ENCODE measurements at regions not wholly inside any gene's neighbourhood (a gene's known extent, or its start where the extent isn't known, plus 50 kb on each side); places are given as distances from the start of the nearest gene placed in this dataset.
A peak's percentile ranks its signal among the peaks of the same experiment; 100 is the strongest.
"Not testable (repeated sequence)": the region's sequence is repeated elsewhere in the genome, so short reads cannot be mapped to it uniquely, and the experiment has no call there.

DNA sequence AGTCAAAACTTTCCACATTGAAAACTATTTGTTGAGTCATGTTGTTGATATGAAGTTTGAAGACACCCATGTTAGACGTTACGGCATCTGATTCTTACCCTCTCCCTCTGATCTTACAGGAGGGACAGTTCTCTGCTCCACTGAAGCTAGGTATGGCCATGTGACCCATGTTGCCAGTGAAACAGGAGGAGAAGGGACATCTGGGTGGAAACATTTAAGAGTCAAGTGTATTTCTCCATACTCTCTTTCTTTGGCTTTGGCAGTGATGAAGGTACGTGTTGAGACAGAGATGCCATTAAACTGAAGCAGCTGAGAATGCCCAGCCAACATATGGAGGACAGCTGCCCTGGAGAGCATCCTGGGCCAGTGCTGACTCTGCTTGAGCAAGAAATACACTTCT is 198.4 kb upstream of the PTGFR start:
- DNase-seq (ENCODE audit: low spot score) = no peak

DNA sequence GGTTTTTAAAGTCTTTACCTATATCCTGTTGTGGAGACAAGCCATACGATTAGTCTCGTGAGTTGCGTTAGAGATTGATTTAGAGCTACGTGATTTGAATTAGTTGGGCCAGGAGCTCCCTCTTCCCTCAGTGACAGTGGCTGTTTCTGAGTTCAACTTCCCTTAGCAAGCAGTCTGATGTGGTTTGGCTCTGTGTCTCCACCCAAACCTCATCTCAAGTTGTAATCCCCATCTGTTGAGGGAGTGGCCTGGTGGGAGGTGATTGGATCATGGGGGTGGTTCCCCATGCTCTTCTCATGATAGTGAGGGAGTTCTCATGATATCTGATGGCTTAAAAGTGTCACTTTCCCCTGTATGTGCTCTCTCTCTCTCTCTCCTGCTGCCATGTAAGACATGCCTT is 192.9 kb upstream of the PTGFR start:
- no peak for DNase-seq (ENCODE audit: low spot score)

GRCh38 chr1:78298349-78298748 is 192.4 kb upstream of the PTGFR start:
- no peak for DNase-seq (ENCODE audit: low spot score)

DNA sequence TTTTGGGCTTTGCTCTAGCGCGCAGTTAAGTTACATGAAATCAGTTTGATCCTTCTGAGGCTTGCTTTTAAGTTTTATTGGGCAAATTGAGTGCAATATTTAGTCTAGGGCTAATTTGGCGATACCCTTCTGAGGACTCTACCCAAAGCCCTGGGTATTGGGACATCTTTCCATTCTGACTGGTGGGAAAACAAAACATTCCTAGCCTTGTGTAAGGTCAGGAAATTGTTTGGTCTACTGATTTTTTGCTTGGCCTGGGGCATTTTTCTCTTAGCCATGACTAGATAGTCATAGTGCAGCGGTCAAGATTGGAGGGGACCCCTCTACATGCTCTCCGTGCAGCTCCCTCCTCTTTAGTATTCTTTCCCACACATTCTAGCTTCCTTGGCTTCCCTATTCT is 189.6 kb upstream of the PTGFR start:
- no peak for DNase-seq (ENCODE audit: low spot score)

GRCh38 chr1:78303620-78304019 is 187.2 kb upstream of the PTGFR start:
- peak; percentile 81 for DNase-seq (ENCODE audit: low spot score)

GRCh38 chr1:78304341-78304740 is 186.4 kb upstream of the PTGFR start:
- DNase-seq (ENCODE audit: low spot score) = no peak

DNA sequence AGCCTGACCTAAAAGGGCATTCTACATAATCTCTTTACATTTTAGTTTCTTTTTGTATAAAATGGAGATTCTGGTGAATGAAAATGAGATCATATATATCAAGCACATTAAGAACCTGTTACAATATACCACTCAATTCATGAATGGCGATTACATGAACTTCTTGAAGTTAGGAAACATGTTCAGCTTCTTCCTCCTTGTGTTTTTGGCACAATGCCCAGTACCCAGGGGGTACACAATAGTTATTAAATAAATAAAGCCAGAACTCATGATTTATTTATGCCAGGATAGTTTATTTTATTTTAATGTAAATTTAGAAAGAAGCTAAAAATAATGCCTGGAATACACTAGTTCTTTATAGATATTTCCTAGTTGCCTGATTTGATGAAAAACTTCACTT is 186.0 kb upstream of the PTGFR start:
- no peak for DNase-seq (ENCODE audit: low spot score)

DNA sequence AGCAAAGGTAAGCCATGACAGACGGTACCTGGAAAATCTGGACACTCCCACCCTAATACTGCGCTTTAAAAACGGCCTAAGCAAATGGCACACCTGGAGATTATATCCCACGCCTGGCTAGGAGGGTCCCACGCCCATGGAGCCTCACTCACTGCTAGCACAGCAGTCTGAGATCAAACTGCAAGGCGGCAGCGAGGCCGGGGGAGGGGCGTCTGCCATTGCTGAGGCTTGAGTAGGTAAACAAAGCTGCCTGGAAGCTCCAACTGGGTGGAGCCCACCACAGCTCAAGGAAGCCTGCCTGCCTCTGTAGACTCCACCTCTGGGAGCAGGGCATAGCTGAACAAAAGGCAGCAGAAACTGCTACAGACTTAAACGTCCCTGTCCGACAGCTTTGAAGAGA is 180.5 kb upstream of the PTGFR start:
- DNase-seq (ENCODE audit: low spot score) = not testable (repeated sequence)

GRCh38 chr1:78318011-78318410 is 172.8 kb upstream of the PTGFR start:
- no peak for DNase-seq (ENCODE audit: low spot score)

DNA sequence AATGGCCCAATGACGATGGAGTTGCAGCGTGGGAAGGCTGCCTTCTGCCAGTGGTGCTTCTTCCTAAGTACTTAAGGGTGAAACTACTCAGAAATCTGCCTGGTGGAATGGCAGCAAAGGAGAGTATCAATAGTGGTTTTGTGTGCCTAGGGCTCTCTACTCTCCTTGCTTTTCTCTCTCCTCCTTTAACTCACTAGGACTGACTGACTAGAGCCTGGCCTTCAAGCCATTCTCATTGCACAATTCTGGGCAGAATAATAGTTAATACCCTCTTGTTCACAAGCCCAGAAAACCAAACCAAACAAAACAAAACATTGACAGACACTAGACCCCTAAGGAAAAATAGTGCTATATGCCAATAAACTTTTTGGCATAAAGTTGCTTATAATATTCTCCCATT is 171.2 kb upstream of the PTGFR start:
- DNase-seq (ENCODE audit: low spot score) = no peak

- DNase-seq (ENCODE audit: low spot score) = no peak
Measured at GRCh38 chr1:78322928-78323680, 167.7 kb upstream of the PTGFR start.

DNA sequence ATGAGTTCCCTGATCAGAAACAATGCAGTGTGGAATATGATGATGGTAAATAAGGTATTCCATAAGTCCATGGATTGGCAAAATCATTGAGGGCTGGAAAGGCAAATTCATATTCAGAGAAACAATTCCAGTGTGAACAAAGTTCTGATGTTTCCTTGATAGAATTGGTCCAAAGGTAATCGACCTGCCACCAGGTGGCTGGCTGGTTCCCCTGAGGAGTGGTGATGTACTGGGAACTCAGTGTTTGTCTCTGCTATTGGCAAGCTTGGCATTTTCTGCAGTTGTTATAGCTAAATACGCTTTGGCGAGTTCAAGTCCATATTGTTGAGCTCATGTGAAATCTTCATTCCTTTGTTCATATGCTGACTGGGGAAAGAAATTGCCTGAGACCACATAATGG is 165.5 kb upstream of the PTGFR start:
- no peak for DNase-seq (ENCODE audit: low spot score)

GRCh38 chr1:78329475-78329874 is 161.3 kb upstream of the PTGFR start:
- no peak for DNase-seq (ENCODE audit: low spot score)

GRCh38 chr1:78331799-78332198 is 159.0 kb upstream of the PTGFR start:
- DNase-seq (ENCODE audit: low spot score) = no peak

GRCh38 chr1:78333502-78333901 is 157.3 kb upstream of the PTGFR start:
- no peak for DNase-seq (ENCODE audit: low spot score)

DNA sequence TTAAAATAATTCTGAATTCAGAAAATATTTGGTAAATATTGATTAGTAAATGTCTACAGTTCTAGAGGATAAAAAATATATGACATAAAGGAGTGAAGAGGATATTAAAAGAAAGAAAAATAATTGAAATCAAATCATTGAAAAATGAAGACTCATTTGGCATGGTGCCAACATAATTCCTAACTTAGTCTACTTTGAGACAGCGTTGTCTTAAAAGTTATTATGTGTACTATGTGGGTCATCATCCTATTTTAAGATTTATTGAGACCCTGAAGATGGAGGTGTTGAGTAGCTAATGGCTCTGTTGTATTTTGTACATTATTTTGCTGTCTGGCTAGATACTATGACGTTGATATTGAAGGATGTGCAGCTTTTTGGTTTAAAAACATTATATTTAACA is 156.7 kb upstream of the PTGFR start:
- no peak for DNase-seq (ENCODE audit: low spot score)

DNA sequence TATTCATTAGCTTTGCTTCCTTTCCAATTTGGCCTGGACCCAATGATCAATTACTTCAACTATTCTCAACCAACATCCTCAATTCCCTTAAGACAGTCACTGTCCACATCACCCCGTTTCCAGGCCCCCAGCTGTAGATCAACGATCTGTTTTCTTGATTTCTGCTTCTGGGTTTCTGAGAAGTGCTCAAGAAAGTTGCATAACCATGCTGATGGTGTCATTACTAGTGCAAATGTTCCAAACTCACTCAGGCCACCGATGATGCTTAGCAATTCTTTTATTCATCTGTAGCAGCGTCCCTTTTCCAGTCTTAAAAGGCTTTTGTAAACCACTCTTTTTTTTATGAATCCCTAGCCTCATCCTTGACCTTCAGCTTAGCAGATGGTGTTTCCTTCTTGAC is 155.8 kb upstream of the PTGFR start:
- no peak for DNase-seq (ENCODE audit: low spot score)

DNA sequence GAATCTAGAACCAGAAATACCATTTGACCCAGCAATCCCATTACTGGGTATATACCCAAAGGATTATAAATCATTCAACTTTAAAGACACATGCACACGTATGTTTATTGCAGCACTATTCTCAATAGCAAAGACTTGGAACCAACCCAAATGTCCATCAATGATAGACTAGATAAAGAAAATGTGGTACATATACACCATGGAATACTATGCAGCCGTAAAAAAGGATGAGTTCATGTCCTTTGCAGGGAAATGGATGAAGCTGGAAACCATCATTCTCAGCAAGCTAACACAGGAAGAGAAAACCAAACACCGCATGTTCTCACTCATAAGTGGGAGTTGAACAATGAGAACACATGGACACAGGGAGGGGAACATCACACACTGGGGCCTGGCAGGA is 154.0 kb upstream of the PTGFR start:
- DNase-seq (ENCODE audit: low spot score) = not testable (repeated sequence)

DNA sequence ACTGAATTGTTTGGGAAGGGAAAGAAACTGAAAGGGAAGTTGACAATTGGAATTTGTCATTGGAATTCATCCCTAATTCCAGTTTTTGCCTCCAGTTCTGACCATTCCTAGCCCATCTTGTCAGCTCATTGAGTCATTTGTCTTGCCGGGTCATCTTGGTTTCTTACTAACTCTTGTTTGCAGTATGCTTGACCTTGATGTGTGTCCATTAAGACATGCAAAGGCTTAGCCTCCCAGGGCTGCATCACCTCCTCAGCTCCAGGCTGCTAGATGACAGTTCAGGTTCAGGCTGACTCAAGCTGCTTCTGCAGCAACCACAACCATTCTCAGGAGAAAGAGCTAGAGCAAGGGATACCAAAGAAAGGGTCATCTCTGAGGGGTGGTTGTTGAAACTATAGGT is 151.3 kb upstream of the PTGFR start:
- DNase-seq (ENCODE audit: low spot score) = no peak

GRCh38 chr1:78340006-78340405 is 150.8 kb upstream of the PTGFR start:
- DNase-seq (ENCODE audit: low spot score) = no peak

- DNase-seq (ENCODE audit: low spot score) = no peak
Measured at GRCh38 chr1:78348496-78349284, 142.1 kb upstream of the PTGFR start.

DNA sequence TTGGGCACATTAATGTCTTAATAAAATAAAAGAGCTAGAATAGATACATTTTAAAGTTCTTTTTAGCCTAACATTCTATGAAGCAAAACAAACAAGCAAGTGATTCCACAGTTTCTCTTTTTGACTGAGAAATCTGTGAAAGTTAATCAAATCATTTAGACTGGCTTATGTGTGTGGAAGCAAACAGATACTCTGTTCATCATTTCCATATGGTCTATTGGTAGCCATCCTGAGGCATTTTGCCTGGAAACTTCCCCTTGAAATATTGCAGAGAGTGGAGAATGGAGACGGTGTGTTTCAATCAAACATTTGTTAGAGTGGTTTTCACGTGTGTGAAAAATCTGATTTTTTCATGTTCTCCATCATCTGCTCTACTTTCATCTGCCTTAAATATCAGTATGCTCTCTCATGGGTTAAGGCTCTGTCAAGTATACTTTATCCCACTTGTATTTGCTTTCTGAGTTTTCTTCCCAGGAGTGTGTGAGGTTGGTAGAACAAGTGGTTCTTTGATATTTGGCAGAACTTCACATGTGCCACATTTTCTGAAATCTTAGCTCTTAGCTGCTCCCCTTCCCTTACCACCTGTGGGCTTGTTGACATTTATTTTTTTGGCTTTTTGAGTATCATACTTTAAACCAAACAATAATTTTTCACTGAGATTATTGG is 139.1 kb upstream of the PTGFR start:
- no peak for DNase-seq (ENCODE audit: low spot score)

- DNase-seq (ENCODE audit: low spot score) = no peak
Measured at GRCh38 chr1:78355656-78356055, 135.1 kb upstream of the PTGFR start.

Measured in mucosa of gallbladder (tissue), 1 donor.